ENCODE measurements at regions not wholly inside any gene's neighbourhood (a gene's known extent, or its start where the extent isn't known, plus 50 kb on each side); places are given as distances from the start of the nearest gene placed in this dataset.

DNA sequence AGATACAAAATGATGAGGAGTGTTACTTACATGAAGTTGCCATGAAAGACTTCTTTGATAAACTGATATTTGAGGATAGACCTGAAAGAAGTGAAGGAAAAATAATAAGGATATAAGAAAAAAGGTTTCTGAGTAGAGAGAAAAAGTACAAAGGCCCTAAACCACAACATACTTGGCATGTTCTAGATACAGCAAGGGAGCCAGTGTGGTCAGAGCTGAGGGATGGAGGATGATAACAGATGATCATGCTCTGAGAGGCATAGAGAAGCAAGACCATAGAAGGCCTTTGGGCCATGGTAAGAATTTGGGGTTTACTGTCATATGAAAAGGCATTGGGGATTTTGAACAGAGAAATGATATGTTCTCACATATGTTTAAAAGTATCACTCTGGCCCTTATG, 424.1 kb upstream of the CHST9 start:
- H3K27ac ChIP-seq (ENCODE audit: low read depth in 1 of 2, low read length in 1 of 2) = no peak overlapping the region
- H3K9ac ChIP-seq (ENCODE audit: insufficient read depth in 1 of 2, low read length in 2 of 2) = no peak overlapping the region
- no peaks in the 10 kb centered on the region for H3K9me3 ChIP-seq (ENCODE audit: control insufficient read depth in 4 of 4, insufficient read depth in 3 of 4, low read length in 3 of 4)
- H3K4me1 ChIP-seq (ENCODE audit: control insufficient read depth in 5 of 5, insufficient read depth in 5 of 5, low read length in 5 of 5) = no peaks in the 10 kb centered on the region
- ATAC-seq (ENCODE audit: insufficient read depth, low FRiP score) (no peak), DNase-seq (no peak)
- H3K36me3 ChIP-seq (ENCODE audit: control insufficient read depth in 4 of 4, insufficient read depth in 4 of 4, low read length in 4 of 4) = no peaks in the 10 kb centered on the region
- H3K4me3 ChIP-seq = no peak overlapping the region
- H3K27me3 ChIP-seq (ENCODE audit: control insufficient read depth in 3 of 3, insufficient read depth in 3 of 3, low read length in 2 of 3) = no peaks in the 10 kb centered on the region
- TF ChIP-seq, protein P1, sequence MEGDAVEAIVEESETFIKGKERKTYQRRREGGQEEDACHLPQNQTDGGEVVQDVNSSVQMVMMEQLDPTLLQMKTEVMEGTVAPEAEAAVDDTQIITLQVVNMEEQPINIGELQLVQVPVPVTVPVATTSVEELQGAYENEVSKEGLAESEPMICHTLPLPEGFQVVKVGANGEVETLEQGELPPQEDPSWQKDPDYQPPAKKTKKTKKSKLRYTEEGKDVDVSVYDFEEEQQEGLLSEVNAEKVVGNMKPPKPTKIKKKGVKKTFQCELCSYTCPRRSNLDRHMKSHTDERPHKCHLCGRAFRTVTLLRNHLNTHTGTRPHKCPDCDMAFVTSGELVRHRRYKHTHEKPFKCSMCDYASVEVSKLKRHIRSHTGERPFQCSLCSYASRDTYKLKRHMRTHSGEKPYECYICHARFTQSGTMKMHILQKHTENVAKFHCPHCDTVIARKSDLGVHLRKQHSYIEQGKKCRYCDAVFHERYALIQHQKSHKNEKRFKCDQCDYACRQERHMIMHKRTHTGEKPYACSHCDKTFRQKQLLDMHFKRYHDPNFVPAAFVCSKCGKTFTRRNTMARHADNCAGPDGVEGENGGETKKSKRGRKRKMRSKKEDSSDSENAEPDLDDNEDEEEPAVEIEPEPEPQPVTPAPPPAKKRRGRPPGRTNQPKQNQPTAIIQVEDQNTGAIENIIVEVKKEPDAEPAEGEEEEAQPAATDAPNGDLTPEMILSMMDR (IDR thresholded peaks at IDR 0.05; ENCODE audit: control extremely low read depth, extremely low read depth) = no peak

DNA sequence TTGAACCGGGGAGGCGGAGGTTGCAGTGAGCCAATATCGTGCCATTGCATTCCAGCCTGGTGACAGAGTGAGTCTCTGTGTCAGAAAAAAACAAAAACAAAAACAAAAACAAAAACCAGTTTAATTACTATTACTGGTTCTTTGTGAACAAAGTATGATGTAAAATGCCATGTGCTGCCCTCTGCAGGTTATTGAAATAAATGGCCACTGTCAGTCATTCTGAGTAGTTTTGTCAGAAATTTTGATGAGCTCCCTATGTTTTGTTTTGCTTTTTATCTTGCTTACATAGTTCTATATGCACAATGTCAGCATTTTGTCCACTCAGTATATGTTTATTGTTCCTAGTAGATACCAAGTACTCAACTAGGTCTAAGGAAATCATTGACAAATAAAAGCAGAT, 423.6 kb upstream of the CHST9 start:
- no peaks in the 10 kb centered on the region for H3K4me1 ChIP-seq (ENCODE audit: control insufficient read depth in 5 of 5, insufficient read depth in 5 of 5, low read length in 5 of 5)
- ATAC-seq (ENCODE audit: insufficient read depth, low FRiP score) (no peak), DNase-seq (no peak)
- H3K4me3 ChIP-seq = no peak overlapping the region
- WGBS, 2 donors = 94% methylated on average over 3 of the region's 3 CpGs
- TF ChIP-seq, protein P1 (IDR thresholded peaks at IDR 0.05; ENCODE audit: control extremely low read depth, extremely low read depth) = no peak
- no peak overlapping the region for H3K27ac ChIP-seq (ENCODE audit: low read depth in 1 of 2, low read length in 1 of 2)
- no peaks in the 10 kb centered on the region for H3K36me3 ChIP-seq (ENCODE audit: control insufficient read depth in 4 of 4, insufficient read depth in 4 of 4, low read length in 4 of 4)
- H3K27me3 ChIP-seq (ENCODE audit: control insufficient read depth in 3 of 3, insufficient read depth in 3 of 3, low read length in 2 of 3) = no peaks in the 10 kb centered on the region
- no peak overlapping the region for H3K9ac ChIP-seq (ENCODE audit: insufficient read depth in 1 of 2, low read length in 2 of 2)
- no peaks in the 10 kb centered on the region for H3K9me3 ChIP-seq (ENCODE audit: control insufficient read depth in 4 of 4, insufficient read depth in 3 of 4, low read length in 3 of 4)

DNA sequence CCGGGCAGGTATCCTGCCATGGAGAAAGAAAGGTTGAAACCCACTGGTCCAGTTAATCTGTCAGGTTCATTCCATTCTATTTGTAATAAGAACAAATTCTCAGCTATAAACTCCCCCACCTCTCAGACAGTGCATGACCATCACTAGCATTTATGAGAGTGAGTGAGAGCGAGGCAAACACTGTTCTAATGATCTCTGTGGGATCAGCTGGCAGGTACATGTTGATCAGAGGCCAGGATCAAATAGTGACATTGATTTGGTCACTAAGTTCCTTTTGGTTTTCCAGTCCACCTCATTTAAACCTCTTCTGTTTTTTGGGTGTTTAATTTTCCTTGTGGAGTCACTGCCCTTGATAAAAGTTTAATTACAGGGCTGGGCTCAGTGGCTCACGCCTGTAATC, 423.1 kb upstream of the CHST9 start:
- H3K9me3 ChIP-seq (ENCODE audit: control insufficient read depth in 4 of 4, insufficient read depth in 3 of 4, low read length in 3 of 4) = no peaks in the 10 kb centered on the region
- H3K9ac ChIP-seq (ENCODE audit: insufficient read depth in 1 of 2, low read length in 2 of 2) = no peak overlapping the region
- no peaks in the 10 kb centered on the region for H3K4me1 ChIP-seq (ENCODE audit: control insufficient read depth in 5 of 5, insufficient read depth in 5 of 5, low read length in 5 of 5)
- H3K36me3 ChIP-seq (ENCODE audit: control insufficient read depth in 4 of 4, insufficient read depth in 4 of 4, low read length in 4 of 4) = no peaks in the 10 kb centered on the region
- DNase-seq = no peak
- H3K27ac ChIP-seq (ENCODE audit: low read depth in 1 of 2, low read length in 1 of 2) = no peak overlapping the region
- 95% methylated on average over 3 of the region's 3 CpGs for WGBS, 2 donors
- no peak for ATAC-seq (ENCODE audit: insufficient read depth, low FRiP score)
- TF ChIP-seq, protein P1 (IDR thresholded peaks at IDR 0.05; ENCODE audit: control extremely low read depth, extremely low read depth) = no peak
- no peaks in the 10 kb centered on the region for H3K27me3 ChIP-seq (ENCODE audit: control insufficient read depth in 3 of 3, insufficient read depth in 3 of 3, low read length in 2 of 3)
- no peak overlapping the region for H3K4me3 ChIP-seq

DNA sequence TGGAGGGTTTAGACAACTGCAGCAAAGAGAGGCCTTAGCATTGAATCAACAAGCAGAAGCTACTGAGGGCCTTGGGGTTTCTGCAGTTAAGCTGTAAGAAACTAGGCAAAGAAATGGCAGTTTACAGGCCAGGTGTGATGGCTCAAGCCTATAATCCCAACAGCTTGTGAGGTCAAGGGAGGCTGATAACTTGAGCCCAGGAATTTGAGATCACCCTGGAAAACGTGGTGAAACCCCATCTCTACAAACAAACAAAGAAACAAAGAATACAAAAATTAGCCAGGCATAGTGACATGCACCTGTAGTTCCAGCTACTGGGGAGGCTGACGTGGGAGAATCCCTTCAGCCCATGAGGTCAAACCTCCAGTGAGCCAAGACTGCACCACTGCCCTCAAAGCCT, 421.6 kb upstream of the CHST9 start:
- Histone ChIP-seq H3K4me3 (no peak overlapping the region), H3K36me3 (ENCODE audit: control insufficient read depth in 4 of 4, insufficient read depth in 4 of 4, low read length in 4 of 4) (no peaks in the 10 kb centered on the region), H3K9ac (ENCODE audit: insufficient read depth in 1 of 2, low read length in 2 of 2) (no peak overlapping the region), H3K4me1 (ENCODE audit: control insufficient read depth in 5 of 5, insufficient read depth in 5 of 5, low read length in 5 of 5) (no peaks in the 10 kb centered on the region), H3K27ac (ENCODE audit: low read depth in 1 of 2, low read length in 1 of 2) (no peak overlapping the region), H3K9me3 (ENCODE audit: control insufficient read depth in 4 of 4, insufficient read depth in 3 of 4, low read length in 3 of 4) (no peaks in the 10 kb centered on the region), H3K27me3 (ENCODE audit: control insufficient read depth in 3 of 3, insufficient read depth in 3 of 3, low read length in 2 of 3) (no peaks in the 10 kb centered on the region)
- TF ChIP-seq, protein P1 (IDR thresholded peaks at IDR 0.05; ENCODE audit: control extremely low read depth, extremely low read depth) = no peak
- DNase-seq (no peak), ATAC-seq (ENCODE audit: insufficient read depth, low FRiP score) (no peak)
- 63 to 67% methylated on average over 2 of the region's 2 CpGs for WGBS, 2 donors

Measured in lung (tissue), 11 donors.